ENCODE measurements at regions not wholly inside any gene's neighbourhood (a gene's known extent, or its start where the extent isn't known, plus 50 kb on each side); places are given as distances from the start of the nearest gene placed in this dataset.
A peak's percentile ranks its signal among the peaks of the same experiment; 100 is the strongest.

- 82 to 86% methylated on average over 7 of the region's 7 CpGs for WGBS, 2 donors
- no peak for DNase-seq
- peaks cover 0 to 14% (median 5%) of the 10 kb centered on the region in 4 donors for H3K4me1 ChIP-seq
- H3K9me3 ChIP-seq: peaks cover 0 to 2% (median 0%) of the 10 kb centered on the region in 4 donors
- H3K27ac ChIP-seq: peak overlapping the region in 2 of 4 donors; percentile 1 to 18
- intact Hi-C loops (cut with DNase I): no loop called here
- no peaks in the 10 kb centered on the region for H3K36me3 ChIP-seq
- TF ChIP-seq POLR2A (IDR thresholded peaks at IDR 0.05): no peak
- TF ChIP-seq, protein P1, sequence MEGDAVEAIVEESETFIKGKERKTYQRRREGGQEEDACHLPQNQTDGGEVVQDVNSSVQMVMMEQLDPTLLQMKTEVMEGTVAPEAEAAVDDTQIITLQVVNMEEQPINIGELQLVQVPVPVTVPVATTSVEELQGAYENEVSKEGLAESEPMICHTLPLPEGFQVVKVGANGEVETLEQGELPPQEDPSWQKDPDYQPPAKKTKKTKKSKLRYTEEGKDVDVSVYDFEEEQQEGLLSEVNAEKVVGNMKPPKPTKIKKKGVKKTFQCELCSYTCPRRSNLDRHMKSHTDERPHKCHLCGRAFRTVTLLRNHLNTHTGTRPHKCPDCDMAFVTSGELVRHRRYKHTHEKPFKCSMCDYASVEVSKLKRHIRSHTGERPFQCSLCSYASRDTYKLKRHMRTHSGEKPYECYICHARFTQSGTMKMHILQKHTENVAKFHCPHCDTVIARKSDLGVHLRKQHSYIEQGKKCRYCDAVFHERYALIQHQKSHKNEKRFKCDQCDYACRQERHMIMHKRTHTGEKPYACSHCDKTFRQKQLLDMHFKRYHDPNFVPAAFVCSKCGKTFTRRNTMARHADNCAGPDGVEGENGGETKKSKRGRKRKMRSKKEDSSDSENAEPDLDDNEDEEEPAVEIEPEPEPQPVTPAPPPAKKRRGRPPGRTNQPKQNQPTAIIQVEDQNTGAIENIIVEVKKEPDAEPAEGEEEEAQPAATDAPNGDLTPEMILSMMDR (IDR thresholded peaks at IDR 0.05): no peak
- TF ChIP-seq POLR2AphosphoS5 (IDR thresholded peaks at IDR 0.05): no peak
- TF ChIP-seq EP300 (IDR thresholded peaks at IDR 0.05): no peak
- H3K27me3 ChIP-seq: no peaks in the 10 kb centered on the region
- no peak overlapping the region for H3K4me3 ChIP-seq
Observed at GRCh38 chr14:84017495-84017894, 1512.4 kb upstream of the FLRT2 start.

DNA sequence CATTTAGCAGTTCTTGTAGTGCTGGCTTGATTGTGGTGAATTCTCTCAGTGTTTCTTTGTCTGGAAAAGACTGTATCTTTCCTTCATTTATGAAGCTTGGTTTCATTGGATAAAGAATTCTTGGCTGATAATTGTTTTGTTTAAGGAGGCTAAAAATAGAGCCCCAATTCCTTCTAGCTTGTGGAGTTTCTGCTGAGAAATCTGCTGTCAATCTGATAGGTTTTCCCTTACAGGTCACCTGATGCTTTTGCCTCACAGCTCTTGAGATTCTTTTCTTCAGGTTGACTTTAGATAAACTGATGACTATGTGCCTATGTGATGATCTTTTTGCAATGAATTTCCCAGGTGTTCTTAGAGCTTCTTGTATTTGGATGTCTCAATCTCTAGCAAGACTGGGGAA, 1508.5 kb upstream of the FLRT2 start:
- H3K4me3 ChIP-seq: no peak overlapping the region
- H3K36me3 ChIP-seq: no peaks in the 10 kb centered on the region
- intact Hi-C loops (cut with DNase I): no loop called here
- H3K27me3 ChIP-seq: no peaks in the 10 kb centered on the region
- peaks cover 0 to 2% (median 0%) of the 10 kb centered on the region in 4 donors for H3K9me3 ChIP-seq
- H3K27ac ChIP-seq: no peak overlapping the region
- H3K4me1 ChIP-seq: peaks cover 0 to 9% (median 5%) of the 10 kb centered on the region in 4 donors
- TF ChIP-seq EP300 (IDR thresholded peaks at IDR 0.05) (no peak), POLR2AphosphoS5 (IDR thresholded peaks at IDR 0.05) (no peak), POLR2A (IDR thresholded peaks at IDR 0.05) (no peak)
- TF ChIP-seq, protein P1 (IDR thresholded peaks at IDR 0.05): no peak
- no peak for DNase-seq

DNA sequence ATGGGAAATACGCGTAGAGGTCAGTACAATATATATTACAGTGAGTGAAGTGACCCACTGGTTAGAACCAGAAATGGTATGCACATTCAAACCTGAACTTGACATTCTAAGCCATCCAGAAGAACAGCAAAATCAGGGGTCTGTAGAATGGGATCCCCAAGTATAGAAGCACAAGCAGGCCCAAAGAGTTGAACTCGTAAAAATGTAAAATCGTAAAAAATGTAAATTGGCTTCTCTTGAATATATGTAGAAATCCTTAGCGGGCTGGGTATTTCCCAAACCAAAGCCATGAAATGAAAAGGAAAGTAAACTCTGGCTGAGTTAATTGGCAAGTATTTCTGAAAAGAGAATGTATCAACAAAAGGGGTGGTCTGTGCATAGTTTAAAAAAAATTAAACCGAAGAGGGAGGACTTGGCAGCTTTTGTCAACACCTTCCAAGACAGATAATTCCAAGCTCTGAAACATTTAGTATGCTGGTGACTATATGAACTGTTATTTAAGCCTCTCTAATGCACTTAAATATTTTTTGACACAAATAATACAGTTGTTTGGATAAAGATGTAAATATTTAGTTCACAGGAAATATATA, 1505.6 kb upstream of the FLRT2 start:
- TF ChIP-seq POLR2AphosphoS5 (IDR thresholded peaks at IDR 0.05) (no peak), EP300 (IDR thresholded peaks at IDR 0.05) (no peak), POLR2A (IDR thresholded peaks at IDR 0.05) (no peak)
- TF ChIP-seq, protein P1 (IDR thresholded peaks at IDR 0.05): no peak
- Histone ChIP-seq H3K4me3 (no peak overlapping the region), H3K9me3 (peaks cover 0 to 2% (median 0%) of the 10 kb centered on the region in 4 donors), H3K4me1 (no peaks in the 10 kb centered on the region), H3K36me3 (no peaks in the 10 kb centered on the region), H3K27me3 (no peaks in the 10 kb centered on the region), H3K27ac (no peak overlapping the region)
- intact Hi-C loops (cut with DNase I): no loop called here
- no peak for DNase-seq
- WGBS, 2 donors: 83 to 88% methylated on average over 6 of the region's 6 CpGs

DNA sequence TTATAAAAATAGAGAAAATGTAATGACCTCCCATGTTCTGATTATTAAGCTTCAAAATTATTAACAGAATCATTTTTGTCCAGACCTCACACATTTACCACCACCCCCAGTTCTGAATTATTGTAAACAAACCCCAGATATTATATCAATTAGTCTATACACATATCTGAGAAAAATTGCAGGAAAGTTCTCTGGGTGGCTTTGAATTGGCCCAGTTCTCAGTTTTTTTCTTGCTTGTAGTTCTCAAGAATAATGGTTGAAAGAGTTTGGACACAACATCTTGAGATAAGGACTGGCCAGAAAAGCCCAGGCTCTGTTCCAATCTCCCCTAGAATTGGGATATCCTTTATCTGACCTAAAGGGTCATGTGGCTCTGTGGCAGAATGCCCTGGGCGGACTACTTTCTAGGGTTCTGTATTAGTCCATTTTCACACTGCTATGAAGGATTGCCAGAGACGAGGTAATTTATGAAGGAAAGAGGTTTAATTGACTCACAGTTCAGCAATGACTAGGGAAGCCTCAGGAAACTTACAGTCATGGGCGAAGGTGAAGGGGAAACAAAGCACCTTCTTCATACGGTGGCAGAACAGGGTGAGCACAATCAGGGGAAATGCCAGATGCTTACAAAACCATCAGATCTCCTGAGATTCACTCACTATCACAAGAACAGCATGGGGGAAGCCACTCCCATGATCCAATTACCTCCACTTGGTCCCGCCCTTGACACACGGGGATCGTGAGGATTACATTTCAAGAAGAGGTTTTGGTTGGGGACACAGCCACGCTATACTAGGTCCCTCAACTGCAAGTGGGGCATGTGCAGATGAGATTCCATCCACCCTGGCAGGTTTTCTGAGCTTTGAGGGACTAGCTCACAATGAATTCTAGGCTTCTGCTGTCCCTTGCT, 1504.6 kb upstream of the FLRT2 start:
- no peak for DNase-seq
- Histone ChIP-seq H3K4me3 (no peak overlapping the region), H3K9me3 (peaks cover 0 to 2% (median 0%) of the 10 kb centered on the region in 4 donors), H3K4me1 (no peaks in the 10 kb centered on the region), H3K27me3 (no peaks in the 10 kb centered on the region), H3K36me3 (no peaks in the 10 kb centered on the region), H3K27ac (no peak overlapping the region)
- TF ChIP-seq POLR2AphosphoS5 (IDR thresholded peaks at IDR 0.05) (no peak), EP300 (IDR thresholded peaks at IDR 0.05) (no peak), POLR2A (IDR thresholded peaks at IDR 0.05) (no peak)
- TF ChIP-seq, protein P1 (IDR thresholded peaks at IDR 0.05): no peak
- intact Hi-C loops (cut with DNase I): no loop called here
- 80 to 86% methylated on average over 8 of the region's 8 CpGs for WGBS, 2 donors

Data from sigmoid colon (tissue), 6 donors.